ENCODE measurements at regions not wholly inside any gene's neighbourhood (a gene's known extent, or its start where the extent isn't known, plus 50 kb on each side); places are given as distances from the start of the nearest gene placed in this dataset.

DNA sequence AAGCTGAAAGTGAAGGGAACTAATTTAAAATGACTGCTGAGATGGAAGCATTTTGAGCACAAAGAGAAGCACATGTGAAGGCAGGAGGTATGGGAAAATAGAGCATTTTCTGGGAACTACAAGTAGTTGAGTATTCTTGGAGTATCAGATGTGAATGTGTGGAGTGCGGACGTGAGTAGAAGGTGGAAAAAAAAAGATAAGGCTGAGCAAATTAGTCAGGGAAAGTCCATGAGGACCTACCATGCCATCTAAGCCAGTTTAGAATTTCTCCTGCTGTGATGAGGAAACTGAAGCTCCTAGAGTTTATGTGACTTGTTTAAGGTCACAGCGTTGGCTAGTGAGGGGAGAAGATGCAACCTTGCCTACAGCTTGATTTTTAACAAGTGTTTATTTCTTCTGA, 578.1 kb upstream of the MIR17HG start:
- no peak for DNase-seq
- no peak for ATAC-seq
- intact Hi-C loops (cut with micrococcal nuclease) = no loop called here

DNA sequence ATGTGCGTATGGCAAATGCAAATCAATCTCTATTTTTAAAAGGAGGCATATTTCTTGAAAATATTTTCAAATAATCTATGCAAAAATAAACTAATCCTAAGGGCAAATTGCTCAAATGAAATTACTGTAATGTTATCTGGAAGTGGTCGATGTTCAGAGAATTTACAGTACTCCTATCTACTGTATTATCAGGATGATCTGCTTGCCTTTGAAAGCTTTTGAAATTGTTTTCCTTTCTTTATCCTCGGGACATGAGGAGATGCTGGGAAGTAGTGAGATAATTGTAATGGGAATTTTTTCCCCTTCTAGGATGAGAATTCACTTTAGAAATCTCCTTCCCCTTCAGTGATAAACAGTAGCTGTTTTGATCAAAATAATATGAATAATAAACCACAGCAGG, 577.2 kb upstream of the MIR17HG start:
- DNase-seq (no peak), ATAC-seq (no peak)
- intact Hi-C loops (cut with micrococcal nuclease) = no loop called here

GRCh38 chr13:90773681-90774080, 573.8 kb upstream of the MIR17HG start:
- ATAC-seq (no peak), DNase-seq (no peak)
- intact Hi-C loops (cut with micrococcal nuclease) = no loop called here

- DNase-seq (no peak), ATAC-seq (no peak)
- intact Hi-C loops (cut with micrococcal nuclease) = no loop called here
Observed at GRCh38 chr13:90776051-90776748, 571.3 kb upstream of the MIR17HG start.

DNA sequence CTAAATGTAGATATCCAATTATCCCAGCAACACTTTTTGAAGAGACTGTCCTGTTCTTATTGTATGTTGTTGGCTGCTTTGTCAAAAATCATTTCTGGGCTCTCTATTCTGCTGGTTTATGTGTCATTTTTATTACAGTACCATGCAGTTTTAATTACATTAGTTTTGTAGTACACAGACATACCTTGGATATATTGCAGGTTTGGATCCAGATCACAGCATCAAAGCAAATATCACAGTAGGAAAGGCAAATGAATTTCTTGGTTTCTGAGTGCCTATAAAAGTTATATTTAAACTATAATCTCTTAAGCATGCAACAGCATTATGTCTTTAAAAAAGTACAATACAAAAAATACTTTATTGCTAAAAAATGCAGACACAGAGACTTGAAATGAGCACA, 564.2 kb upstream of the MIR17HG start:
- intact Hi-C loops (cut with micrococcal nuclease) = no loop called here
- DNase-seq = no peak
- ATAC-seq = no peak

DNA sequence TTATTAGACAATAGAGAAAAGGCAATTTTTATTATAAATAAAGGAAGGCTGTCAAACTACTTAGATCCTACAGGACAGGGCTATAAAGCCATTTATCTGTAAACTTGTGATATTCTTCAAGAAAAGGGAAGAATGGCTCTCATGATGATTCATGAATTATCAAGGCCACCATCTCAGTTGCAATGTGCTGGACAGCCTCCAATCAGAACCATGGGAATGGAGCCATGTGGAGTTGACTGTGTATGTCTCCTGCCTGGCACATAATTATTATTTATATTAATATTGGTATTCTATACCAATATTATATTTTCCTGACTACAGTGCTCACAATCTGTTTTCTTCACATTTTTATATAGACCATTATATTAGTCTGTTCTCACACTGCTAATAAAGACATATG, 560.5 kb upstream of the MIR17HG start:
- DNase-seq (no peak), ATAC-seq (no peak)
- intact Hi-C loops (cut with micrococcal nuclease) = no loop called here

DNA sequence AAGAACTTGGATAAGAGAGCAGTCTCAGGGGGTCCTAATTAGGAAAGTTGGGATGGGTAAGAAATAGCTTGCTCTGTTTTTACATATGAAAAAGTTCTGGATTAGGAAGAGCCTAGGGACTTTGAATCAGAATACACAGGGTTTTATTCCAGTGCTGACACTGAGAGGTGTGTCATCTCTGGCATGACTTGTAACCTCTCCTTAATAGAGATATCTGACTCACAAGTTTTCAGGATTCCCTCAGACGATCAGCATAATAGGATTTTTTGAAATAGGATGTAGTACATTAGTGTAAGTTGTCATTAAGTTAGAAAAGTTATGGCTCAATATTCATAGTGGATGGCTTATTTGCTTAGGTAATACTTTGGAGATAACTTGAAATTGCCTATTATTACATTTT, 555.2 kb upstream of the MIR17HG start:
- no peak for ATAC-seq
- no peak for DNase-seq
- intact Hi-C loops (cut with micrococcal nuclease) = no loop called here

DNA sequence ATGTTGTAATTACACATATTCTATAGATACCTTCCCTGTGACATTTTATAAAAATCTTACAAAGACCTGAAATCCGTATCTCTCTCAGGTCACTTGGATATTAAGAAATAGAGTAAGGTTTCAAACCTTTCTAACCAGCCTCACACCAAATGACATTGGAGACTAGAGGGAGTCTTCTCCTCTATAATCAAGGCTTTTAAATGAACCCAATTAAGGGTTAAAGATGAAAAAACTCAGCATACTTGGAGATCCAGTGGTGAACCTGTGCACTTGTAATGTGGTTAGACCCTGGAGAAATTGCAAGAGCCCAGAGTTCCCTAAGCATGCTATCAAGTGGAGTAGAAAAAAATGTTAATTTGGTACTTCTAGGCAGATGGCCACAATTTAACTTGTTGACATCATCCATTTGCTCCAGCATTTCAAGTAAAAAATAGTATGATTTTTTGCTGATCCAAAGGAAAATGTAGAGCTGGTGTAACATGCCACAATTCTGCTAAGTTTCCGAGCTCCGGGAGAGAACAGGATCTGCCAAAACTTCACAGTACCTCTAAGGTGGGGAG, 554.1 kb upstream of the MIR17HG start:
- no peak for ATAC-seq
- no peak for DNase-seq
- intact Hi-C loops (cut with micrococcal nuclease) = no loop called here

GRCh38 chr13:90796474-90796873, 551.0 kb upstream of the MIR17HG start:
- DNase-seq (no peak), ATAC-seq (no peak)
- intact Hi-C loops (cut with micrococcal nuclease) = no loop called here

DNA sequence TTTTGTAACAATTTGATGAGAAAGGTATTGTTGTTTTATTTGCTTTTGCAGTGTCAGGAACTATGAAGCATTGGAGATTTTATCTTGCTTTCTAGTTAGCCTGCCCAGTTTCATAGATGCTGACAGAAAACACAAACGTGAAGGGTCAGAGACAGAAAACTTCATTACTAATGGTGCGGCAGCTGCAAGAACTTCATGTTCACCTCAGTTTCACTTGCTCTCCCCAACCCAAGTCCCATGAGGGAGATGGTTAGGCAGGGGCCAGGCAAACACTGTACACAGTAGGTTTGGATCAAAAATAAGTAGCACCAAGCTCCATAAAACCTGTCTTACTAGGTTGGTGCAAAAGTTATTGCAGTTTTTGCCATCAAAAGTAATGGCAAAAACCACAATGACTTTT, 550.2 kb upstream of the MIR17HG start:
- no peak for DNase-seq
- intact Hi-C loops (cut with micrococcal nuclease) = no loop called here
- ATAC-seq = no peak

DNA sequence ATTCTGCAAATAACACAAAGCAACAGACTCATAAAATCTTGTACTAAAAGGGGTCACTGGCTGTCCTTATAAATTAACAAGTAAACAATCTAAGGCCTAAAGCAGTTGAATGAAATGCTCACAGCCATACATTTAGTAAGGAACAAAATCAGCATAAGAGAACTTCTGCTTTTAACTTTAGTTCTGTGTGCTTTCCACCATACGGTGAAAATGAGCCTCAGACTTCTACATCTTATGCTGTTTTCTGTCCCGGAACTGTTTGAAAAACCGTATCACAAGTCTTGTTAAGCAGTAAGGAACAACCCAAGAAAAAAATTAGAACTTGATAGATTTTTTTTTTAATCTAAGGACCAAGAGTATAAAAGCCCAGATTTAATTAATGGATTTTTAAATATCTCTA, 549.1 kb upstream of the MIR17HG start:
- DNase-seq = no peak
- intact Hi-C loops (cut with micrococcal nuclease) = no loop called here
- ATAC-seq = no peak

DNA sequence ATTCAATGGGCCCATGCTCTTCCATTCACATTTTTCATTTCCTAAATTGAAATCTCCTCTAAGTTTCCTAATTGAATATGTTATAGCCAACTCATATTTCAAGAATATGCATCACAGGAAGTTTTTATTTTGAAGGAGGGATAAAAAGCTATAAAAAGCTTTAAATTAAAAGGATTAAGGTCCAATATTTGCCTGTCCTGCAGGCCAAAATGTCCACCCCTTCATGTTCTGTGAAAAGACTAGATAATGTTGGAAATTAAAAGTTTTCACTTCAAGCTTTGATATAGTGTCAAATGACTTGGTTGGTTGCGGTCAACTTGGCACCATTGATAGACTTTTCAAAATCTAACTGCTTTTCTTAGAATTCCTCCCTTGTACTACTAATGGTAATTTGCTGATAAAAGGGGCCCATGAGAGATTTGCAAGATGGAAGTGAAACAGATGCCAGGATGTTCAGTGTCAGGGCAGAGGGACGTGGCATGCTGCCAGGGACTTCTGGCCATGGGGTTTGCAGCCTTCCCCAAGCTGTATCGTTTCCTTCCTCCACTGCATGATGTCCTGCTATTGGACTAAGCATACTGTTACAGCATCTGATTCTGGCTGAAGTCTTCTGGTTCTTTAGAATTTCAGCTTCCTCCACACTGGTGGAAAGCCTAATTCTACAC, 547.3 kb upstream of the MIR17HG start:
- ATAC-seq (peak; percentile 81), DNase-seq (peak; percentile 83)
- intact Hi-C loops (cut with micrococcal nuclease) = no loop called here

DNA sequence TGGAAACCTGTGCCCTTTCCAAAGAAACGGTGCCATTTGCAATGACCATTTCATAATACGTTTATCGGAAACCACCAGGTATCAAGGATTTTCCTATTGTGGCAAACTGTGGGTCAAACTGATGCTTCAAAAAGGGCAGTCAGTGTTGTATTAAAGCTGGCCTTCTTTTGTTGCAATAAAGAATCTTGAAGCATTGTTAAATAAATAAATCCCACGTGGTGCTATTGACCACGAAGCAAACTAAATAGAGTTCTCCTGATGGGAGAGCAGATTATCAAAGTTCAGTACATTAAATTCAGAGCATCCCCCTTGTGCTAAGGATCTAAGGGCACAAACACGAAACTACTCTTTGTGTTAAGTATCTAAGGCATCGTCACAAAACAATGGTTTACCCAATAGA, 545.9 kb upstream of the MIR17HG start:
- ATAC-seq = no peak
- intact Hi-C loops (cut with micrococcal nuclease) = no loop called here
- DNase-seq = no peak

- intact Hi-C loops (cut with micrococcal nuclease) = no loop called here
- ATAC-seq (no peak), DNase-seq (no peak)
Observed at GRCh38 chr13:90803210-90803609, 544.3 kb upstream of the MIR17HG start.

GRCh38 chr13:90806016-90806615, 541.4 kb upstream of the MIR17HG start:
- intact Hi-C loops (cut with micrococcal nuclease) = no loop called here
- ATAC-seq = no peak
- DNase-seq = no peak

DNA sequence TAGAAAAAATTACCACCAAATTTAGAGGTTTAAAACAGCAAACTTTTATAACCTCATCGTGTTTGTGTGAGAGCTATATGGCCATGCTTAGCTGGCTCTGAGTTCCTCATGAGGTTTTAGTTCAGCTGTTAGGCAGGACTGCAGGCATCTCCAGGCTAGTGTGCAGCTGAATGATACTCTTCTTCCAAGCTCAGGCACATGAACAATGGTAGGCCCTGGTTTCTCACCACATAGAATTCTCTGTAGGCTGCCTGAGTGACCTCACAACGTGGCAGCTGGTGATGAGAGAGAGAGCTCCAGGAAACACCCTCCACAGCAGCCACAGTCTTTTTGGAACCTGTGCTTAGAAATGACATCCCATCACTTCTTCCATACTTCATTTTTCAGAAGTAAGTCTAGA, 540.6 kb upstream of the MIR17HG start:
- intact Hi-C loops (cut with micrococcal nuclease) = no loop called here
- DNase-seq (no peak), ATAC-seq (no peak)

GRCh38 chr13:90808838-90809237, 538.6 kb upstream of the MIR17HG start:
- DNase-seq = no peak
- intact Hi-C loops (cut with micrococcal nuclease) = no loop called here
- no peak for ATAC-seq

- no peak for ATAC-seq
- DNase-seq = no peak
- intact Hi-C loops (cut with micrococcal nuclease) = no loop called here
Observed at GRCh38 chr13:90824032-90824431, 523.5 kb upstream of the MIR17HG start.

DNA sequence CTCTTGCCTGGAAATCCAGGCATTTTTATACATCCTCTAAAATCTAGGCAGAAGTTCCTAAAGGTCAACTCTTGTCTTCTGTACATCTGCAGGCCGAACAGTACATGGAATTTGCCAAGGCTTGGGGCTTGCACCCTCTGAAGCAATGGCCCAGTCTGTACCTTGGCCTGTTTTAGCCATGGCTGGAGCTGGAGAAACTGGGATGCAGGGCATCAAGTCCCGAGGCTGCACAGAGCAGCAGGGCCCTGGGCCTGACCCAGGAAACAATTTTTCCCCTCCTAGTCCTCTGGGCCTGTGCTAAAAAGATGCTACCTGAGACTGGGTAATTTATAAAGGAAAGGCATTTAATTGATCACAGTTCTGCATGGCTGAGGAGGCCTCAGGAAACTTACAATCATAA, 520.8 kb upstream of the MIR17HG start:
- DNase-seq = no peak
- ATAC-seq = no peak
- intact Hi-C loops (cut with micrococcal nuclease) = no loop called here

- DNase-seq (no peak), ATAC-seq (no peak)
- intact Hi-C loops (cut with micrococcal nuclease) = no loop called here
Observed at GRCh38 chr13:90830782-90831181, 516.7 kb upstream of the MIR17HG start.

GRCh38 chr13:90833951-90834350, 513.5 kb upstream of the MIR17HG start:
- ATAC-seq (no peak), DNase-seq (no peak)
- intact Hi-C loops (cut with micrococcal nuclease) = no loop called here
